Germinal center (tissue), 1 donor: ENCODE measurements at regions not wholly inside any gene's neighbourhood (a gene's known extent, or its start where the extent isn't known, plus 50 kb on each side); places are given as distances from the start of the nearest gene placed in this dataset.
"Not testable (repeated sequence)": the region's sequence is repeated elsewhere in the genome, so short reads cannot be mapped to it uniquely, and the experiment has no call there.

Experiments used
- DNase-seq: peaks from one replicate; pipeline ENCODE4 v3.0.0; 2012; ENCODE audit warnings: mixed read lengths, low spot score

DNA sequence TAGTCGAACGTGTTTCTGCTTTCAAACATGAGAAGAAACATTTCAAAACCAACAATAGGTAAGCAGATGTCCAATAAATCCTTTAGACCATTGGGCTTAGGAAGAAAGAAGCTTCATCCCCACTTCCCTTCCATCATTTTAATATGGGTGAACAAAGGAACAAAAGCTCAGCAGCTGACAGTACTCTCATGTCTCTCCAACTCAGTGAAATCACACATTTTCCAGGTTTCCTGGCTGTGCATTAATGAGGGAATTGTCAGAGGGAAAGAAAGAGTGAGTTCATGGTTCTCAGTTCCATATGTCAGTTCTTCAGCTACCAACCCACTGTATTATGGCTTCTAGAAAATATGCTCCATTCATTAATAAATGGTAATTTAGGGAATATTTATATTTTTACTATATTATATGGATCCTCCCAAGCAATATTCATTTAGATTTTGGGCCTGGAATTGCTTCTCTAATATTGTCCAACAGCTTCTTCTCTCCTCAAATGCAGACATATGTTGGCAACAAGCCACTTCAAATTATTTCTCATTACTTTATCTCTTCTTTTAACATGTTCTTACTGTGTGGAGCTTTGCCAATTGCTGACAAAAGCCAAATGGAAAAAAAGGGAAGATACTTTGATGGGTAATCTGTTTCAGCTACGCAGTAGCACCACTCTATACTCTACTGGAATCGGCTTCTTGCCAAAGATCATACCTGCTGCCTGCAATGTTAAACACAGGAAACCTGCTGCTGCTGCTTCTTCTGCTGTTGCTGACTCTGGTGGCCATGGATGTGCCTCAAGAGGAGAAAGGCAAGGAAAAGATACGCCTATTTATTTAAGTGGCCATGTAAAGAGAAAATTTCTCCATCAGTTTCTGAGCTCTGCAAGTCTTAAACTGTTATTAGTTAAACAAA, 1757.6 kb downstream of the ARAP2 start:
- no peak for DNase-seq

DNA sequence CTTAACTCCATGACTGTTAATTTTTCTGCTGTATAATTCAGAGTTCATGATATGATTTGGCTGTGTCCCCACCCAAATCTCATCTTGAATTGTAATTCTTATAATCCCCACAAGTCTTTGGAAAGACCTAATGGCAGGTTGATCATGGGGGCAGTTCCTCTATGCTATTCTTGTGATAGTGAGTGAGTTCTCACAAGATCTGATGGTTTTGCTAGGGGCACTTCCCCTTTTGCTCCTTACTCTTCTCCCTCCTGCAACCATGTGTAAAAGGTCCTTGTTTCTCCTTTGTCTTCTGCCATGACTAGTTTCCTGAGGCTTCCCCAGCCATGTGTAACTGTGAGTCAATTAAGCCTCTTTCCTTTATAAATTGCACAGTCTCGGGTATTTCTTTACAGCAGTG, 1751.9 kb downstream of the ARAP2 start:
- no peak for DNase-seq

DNA sequence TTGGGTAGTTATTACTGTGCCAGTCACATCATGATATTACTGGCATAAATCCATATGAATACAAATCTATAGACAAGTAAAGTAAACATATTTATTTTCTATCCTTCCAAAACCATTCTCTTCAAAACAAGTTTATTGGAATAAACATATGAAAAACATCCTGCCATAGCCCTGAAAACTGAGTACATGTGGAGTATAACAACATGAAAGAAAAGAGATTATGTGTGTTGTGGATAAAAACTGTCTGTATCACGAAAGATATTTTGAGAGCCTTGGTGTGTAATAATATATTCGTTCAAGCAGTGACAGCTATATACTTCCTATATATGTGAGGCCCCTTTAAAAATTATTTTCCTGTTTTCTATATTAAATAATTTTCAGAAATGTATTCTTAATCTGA, 1742.2 kb downstream of the ARAP2 start:
- DNase-seq = no peak

DNA sequence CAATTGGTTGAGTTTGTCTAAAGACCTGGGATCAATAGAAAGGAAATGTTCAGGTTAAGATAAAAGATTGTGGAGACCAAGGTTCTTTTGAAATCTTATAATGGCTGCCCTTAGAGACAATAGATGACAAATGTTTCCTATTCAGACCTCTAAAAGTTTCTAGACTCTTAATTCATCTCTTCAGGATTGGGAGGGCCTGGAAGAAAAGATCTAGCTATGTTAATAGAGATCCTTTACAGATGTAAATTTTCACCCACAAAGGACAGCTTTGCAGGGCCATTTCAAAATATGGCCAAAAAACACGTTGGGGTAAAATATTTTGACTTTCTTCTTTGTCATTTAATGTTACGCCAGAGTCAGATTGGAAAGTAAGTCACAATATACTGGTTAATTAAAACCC, 1739.6 kb downstream of the ARAP2 start:
- not testable (repeated sequence) for DNase-seq

DNA sequence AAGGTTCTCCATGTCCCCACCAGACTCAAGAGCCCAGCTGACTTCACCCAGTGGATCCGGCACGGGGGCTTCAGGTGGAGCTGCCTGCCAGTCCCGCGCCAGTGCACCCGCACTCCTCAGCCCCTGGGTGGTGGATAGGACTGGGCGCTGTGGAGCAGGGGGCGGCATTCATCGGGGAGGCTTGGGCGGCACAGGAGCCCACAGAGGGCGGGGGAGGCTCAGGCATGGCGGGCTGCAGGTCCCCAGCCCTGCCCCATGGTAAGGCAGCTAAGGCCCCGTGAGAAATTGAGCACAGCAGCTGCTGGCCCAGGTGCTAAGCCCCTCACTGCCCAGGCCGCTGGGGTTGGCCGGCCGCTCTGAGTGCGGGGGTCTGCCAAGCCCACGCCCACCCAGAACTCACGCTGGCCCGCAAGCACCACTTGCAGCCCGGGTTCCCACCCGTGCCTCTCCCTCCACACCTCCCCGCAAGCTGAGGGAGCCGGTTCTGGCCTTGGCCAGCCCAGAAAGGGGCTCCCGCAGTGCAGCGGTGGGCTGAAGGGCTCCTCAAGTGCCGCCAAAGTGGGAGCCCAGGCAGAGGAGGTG, 1737.7 kb downstream of the ARAP2 start:
- not testable (repeated sequence) for DNase-seq

DNA sequence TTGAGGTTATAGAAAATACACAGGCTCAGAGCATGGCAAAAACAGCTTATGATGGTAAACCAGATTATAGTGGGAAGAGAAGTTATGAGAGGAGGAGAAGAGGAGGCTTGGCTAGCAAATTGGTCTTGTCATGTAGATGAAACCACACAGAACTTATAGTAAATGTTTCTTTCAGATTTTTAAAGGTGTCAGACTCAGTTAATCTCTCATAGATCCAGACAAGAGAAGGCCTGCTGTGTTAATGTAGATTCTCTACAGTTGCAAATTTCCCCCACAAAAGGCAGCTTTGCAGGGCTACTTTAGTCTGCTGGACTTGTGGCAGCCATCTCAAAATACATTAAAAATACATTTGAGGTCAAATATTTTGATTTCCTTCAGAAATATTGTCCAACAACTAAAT, 1731.7 kb downstream of the ARAP2 start:
- DNase-seq = no peak

DNA sequence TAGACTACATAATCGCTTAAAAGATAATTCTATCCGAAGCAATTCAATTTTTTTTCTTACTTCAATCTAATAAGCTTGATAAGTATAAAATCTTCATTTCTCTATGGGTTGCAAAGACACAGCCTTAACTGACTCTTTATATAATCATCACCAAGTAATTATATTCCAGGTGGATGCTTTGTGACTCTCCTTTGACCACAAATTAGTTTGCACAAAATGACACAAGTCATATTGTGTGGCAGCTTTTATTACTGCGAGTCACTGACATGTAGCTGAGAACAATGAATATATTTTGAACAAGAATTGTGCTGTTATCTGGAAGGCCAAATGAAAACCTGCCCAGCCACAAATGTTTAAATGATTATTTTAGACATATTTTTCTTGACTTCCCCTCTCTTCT, 1727.8 kb downstream of the ARAP2 start:
- DNase-seq = no peak

DNA sequence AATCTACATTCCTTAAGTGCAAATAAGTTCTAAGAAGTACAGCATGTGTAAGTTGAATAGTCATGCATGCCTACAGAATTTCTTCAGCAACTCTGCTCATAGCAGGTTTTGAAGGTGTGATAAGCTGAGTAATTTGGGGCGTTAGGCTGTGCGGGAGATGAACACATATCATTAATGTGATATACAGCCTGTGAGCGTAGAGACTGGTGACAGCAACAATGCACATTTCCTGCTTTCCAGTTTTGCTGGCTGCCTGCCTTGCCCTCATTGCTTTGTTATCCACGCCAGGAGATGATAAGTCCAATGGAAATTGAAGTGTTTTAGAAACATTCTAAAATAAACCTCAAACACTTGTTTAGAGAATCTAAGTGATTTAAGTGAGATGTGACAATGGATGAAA, 1709.4 kb downstream of the ARAP2 start:
- DNase-seq = no peak

DNA sequence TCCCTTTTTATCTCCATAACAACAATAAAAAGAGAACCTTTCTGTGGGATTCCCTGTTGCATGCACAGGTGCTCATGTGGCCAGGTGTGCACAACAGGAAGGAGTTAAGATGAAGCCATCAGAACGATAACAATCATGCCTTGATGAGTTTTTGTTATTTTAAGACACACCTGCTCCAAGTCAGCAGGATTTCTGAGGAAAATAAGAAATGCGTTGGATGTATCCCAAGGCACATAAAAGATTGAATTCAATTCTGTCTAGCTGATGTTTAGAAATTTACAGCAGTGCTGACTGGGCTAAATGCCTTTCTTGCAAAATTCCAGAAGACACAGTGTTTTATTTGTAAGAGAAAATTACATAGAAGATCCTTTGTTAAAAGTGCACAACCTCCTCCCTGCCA, 1678.2 kb downstream of the ARAP2 start:
- DNase-seq = no peak

DNA sequence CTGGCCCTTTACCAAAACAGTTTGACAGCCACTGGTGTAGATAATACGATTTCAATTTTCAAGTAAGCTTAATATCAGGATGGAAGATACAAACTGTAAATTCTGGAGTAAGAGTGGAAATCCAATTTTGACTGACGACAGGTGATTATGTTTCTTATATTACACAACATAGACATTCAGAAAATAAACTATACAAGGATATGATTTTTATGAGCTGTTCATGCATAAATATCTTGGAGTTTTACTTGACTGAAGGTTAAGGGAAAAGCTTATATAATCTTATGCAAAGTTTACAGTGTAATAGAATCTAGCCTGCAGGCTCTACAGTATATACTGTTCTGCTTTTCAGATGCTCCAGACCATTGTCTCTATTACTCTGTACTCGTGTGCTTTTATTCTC, 1672.3 kb downstream of the ARAP2 start:
- no peak for DNase-seq

DNA sequence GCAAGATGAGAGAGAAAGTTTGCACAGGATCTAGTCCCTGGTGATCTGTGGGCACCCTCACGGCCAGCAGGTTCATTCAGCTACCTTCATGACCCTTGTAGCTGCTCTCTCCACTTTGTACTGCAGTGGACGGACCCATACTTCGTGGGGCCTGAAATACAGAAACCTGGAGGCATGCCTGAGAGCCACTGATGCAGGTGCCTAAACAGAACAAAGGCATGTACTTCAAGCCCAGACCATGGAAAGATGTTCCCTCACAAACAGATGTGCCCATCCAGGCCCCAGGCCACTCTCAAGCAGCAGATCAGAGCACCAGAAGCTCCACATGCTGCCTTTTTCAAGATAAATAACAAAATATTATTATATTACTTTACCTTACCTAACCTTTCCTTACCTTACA, 1629.0 kb downstream of the ARAP2 start:
- no peak for DNase-seq

DNA sequence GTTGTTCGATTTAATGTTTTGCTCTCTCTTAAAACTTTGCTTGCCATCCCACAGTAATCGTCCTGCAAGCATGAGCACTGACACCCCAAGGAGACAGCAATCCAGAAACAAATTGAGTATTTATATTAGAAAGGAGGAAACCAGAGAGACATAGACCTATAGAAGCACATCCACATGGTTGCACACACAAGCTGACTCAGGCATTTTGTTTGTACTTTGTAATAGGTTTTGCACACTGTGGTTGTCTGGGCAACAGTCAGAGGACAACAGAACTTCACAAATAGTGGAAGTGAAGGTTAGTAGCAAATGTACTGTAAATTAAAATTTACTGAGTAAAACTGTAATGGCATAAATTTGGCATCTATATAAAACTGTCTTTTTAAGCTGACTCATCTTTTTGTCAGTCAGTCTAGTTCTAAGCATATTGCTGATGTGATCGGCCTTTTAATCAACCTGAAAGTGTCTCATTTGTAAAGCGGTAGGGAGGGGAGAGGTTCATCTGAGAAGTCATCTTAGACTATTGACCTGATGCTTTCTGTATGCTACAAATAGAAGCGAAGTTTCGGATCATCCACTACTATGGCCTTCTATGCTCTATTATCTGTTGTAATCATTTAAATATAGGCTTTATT, 1624.7 kb downstream of the ARAP2 start:
- DNase-seq = no peak

DNA sequence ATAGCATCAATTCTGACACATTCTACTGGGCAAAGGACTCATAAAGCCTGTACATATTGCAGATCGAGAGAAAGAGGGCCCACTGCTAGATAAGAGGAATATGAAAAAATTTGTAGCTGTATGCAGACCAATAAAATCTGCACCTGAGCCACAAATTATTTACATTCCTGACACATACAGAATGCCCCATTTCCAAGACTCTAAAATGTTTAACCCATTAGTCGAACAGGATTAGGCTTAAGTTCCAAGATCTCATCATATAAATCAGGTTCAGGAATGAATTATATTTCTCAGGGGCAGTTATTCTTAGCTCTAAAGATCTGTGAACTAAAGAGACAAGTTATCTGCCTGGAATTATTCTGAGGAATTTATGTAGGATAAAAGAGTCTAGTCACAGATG, 1615.8 kb downstream of the ARAP2 start:
- DNase-seq = no peak

DNA sequence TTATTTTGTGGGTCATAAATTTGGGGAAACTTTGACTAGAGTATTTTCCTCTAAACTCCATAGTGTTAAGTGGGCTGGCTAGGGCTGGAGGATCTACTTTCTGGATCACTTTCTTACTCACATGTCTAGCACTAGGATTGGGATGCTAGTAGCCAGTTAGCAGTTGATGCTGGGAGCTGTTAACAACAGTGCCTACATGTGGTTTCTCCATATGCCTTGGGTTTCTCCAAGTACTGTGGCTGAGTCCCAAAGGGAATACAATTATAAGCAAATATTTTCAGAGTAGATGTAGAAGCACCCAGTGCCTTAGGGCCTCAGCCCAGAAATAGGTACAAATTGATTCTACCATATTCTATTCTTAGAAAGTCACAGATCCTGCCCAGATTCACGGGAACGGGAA, 1614.9 kb downstream of the ARAP2 start:
- no peak for DNase-seq

DNA sequence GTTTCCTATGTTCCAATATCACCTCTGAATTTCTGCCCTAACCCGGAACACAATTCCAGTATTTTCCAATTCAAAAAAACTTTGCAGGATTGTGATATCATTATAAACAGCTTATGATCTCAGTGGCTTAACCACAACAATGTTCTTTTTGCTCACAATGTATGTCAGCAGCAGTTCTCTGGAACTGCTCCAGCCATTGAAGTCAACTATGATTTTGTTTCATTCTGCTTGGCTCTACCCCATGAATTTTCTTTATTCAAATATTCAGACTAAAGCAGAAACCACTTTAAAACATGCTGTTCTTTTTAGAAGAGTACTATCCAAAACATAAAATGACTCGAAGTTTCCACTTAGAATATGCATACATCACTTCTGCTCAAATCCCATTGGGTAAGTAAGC, 1611.1 kb downstream of the ARAP2 start:
- no peak for DNase-seq

DNA sequence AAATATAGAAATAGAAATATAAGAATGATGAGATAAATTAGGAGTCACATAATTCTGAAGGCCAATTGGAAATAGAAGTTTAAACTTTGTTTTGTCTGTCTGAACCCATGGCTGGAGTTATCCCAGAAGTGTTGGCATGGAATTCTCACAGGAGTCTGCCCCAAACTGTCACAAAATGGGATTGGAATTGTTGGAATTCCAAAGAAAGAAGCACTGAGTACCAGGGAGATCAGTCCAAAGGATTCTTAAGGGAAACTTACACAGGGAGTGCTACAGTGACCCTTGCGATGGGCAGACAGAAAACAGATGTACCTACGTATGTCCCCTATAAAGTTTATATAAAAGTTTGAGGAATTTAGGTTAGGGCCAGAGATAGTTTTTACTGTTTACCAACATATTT, 1607.7 kb downstream of the ARAP2 start:
- no peak for DNase-seq

DNA sequence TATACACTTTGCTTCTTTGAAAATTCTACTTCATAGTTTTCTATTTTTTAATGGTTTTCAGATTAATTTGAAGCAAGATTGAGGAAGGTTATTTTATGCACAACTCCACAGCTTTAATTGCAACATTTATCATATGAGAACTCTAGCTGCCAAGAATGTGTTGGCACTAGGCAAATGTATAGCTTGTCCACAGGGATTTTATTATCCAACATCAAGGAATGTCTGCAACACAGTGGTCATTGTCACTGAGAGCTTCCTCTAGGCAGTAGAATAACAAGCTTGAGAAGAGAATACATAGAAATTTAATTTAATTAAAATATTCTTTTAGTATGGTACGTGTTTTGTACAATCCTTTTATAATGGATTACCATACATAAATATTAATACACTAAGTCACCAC, 1600.8 kb downstream of the ARAP2 start:
- no peak for DNase-seq

DNA sequence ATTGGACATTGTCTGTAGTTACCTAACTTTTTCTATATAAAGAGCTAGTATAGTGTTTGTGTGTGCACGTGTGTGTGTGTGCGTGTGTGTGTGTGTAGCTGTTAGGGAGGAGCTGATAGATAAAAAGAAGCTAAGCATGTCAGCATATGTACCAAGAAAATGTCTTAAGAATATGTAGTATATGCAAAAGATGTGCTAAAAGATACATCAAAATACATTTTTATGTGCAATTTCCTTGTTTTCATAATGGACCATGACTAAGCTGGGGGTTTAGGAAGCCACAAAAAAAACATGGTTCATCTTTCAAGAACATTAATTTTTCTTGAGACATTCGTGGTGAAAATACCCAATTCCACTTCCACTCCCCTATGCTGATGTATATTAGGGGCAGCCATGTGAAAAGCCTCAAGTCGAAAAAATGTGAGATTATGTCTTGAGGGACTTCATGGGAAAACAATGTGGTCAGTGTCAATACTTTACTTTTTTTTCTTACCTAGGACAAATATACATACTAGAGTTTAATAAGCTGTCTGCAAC, 1599.7 kb downstream of the ARAP2 start:
- no peak for DNase-seq

DNA sequence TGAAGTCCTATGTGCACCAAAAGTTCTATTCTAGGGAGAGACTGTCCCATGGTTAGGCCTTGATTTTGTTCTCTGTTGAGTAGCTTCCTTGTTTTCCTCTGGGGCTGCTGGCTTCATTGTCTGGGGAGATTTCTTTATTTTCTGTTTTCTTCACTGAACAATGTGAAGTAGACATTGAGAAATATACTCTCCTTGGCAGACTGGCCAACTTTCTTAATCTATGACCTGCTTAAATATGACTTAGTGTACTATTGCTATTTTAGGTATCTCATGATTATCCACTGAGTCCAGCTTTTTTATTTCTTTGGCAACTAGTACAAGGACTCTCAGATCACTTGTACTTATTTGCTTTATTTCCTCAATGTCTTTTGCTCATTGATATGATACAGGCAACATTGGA, 1594.6 kb downstream of the ARAP2 start:
- no peak for DNase-seq

DNA sequence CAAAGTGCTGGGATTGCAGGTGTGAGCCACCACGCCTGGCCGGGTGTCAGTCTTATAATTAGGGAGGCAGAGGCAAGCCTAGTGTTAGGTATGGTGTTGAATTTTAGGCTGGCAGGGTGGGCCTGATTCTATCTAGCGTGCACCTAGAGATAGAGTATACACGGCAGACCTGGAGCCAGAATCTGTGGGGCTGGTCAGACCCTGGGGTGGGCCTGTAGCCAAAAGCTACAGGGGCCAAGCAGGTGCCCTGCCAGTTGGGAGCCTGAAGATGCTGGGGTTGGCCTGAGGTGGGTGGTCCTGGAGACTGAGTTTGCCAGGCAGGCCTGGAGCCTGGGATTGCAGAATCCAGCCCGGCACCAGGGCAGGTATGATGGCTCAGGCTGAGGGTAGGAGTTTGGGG, 1580.3 kb downstream of the ARAP2 start:
- no peak for DNase-seq

DNA sequence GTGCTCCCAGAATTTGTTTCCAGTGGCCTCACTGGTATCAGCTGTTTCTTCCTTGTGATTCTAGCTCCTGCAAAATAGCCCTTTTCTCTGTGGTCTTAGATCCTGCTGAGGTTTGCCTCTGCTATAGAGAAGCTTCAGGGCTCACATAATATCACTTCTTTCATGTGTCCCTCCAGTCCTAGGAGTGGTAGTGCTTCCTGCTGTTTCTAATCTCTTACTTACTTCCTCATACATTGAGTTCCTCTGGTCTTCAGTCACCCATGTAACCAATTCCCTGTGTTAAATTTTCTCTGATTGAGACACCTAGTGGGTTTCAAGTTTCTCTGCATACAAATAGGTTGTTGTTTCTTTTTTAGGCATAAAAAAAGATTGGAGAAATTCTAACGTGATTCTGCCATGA, 1567.9 kb downstream of the ARAP2 start:
- DNase-seq = no peak

DNA sequence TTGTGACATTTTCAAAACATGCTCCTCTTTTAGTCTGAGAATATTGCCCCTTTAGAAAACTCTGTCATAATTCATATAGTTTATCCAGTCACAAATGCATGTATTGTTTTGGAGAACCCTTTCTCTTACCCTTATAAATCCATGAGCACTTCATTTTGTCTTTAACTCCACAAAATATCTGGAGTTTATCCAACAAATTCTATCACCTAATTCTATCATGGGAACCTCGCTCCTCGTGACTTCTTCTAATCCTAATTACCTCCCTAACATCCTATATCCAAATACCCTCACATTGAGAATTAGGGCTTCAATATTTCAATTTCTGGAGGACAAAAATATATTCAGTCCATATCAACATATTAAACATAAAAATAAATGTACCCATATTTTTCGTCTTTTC, 1565.9 kb downstream of the ARAP2 start:
- no peak for DNase-seq

DNA sequence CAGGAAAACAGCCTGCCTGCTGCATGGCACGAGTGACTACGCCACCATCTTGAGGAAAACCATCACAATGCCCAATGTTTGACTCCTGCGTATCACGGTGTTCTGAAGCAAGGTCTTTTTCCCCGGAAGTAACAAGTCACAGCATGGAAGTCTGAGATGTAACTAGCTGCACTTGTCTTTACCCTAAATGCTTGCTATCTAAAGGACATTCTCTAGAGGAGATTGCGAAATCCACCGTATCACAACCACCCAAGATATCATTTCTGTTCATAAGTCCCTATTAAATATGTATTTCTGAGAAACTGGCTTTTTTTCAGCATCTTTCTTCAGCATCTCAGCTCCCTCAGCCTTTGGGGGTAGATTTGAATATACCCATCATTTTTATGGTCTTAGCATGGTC, 1565.1 kb downstream of the ARAP2 start:
- DNase-seq = no peak
